Caco-2 (cell line): ENCODE measurements at regions not wholly inside any gene's neighbourhood (a gene's known extent, or its start where the extent isn't known, plus 50 kb on each side); places are given as distances from the start of the nearest gene placed in this dataset.
"Not testable (repeated sequence)": the region's sequence is repeated elsewhere in the genome, so short reads cannot be mapped to it uniquely, and the experiment has no call there.

Experiments
- BruUV-seq: library from RNA; stranded (reverse); fragments of 400-500 nt; replicated peaks from 2 replicates; lab custom pipeline; 2021; lab: Mats Ljungman, UMichigan
- CTCF ChIA-PET: fragments of 300-600 bp; sonication (Branson Sonifier 250); formaldehyde crosslinking; loops from one replicate; lab custom pipeline; 2022; ENCODE audit warnings: antibody characterized with exemption; lab: Charles Lee
- POLR2A ChIA-PET: fragments of 300-600 bp; sonication (Branson Sonifier 250); formaldehyde crosslinking; loops from one replicate; lab custom pipeline; 2022; ENCODE audit warnings: antibody characterized with exemption; lab: Charles Lee
- DNase-seq, 2 experiments: peaks; one replicate each; pipeline versions ENCODE4 v3.0.0 to v3.0.0-alpha.2; 2020 to 2022
- H3K27me3 ChIP-seq: replicated peaks from 2 replicates; pipeline ENCODE4 v1.6.0; 2011; ENCODE audit warnings: low read length; ENCODE audit not compliant: control insufficient read depth, insufficient read depth
- H3K36me3 ChIP-seq: 2 replicates; pipeline ENCODE4 v1.5.1; 2011; ENCODE audit warnings: low read length; ENCODE audit not compliant: control insufficient read depth, insufficient read depth
- H3K4me1 ChIP-seq: fragments of 250-450 bp; sonication (Bioruptor Pico); 2 replicates; pipeline ENCODE4 v1.5.1; 2020; ENCODE audit warnings: mild to moderate bottlenecking
- H3K4me3 ChIP-seq: 2 replicates; pipeline ENCODE4 v1.5.1; 2011; ENCODE audit warnings: low read depth, mild to moderate bottlenecking, control low read depth, low read length
- H3K9me3 ChIP-seq: fragments of 250-450 bp; sonication (Bioruptor Pico); 2 replicates; pipeline ENCODE4 v1.5.1; 2020; ENCODE audit warnings: mild to moderate bottlenecking, moderate library complexity
- H3K27ac Mint-ChIP-seq: one replicate; pipeline ENCODE4 v1.8.0; 2022; ENCODE audit warnings: mixed read lengths; ENCODE audit not compliant: unreplicated experiment
- H3K27me3 Mint-ChIP-seq: one replicate; pipeline ENCODE4 v1.8.0; 2022; ENCODE audit warnings: mixed read lengths; ENCODE audit not compliant: insufficient read depth, unreplicated experiment
- H3K36me3 Mint-ChIP-seq: one replicate; pipeline ENCODE4 v1.8.0; 2022; ENCODE audit warnings: mild to moderate bottlenecking, mixed read lengths; ENCODE audit not compliant: insufficient read depth, unreplicated experiment
- H3K4me1 Mint-ChIP-seq: one replicate; pipeline ENCODE4 v1.8.0; 2022; ENCODE audit warnings: low read depth, mixed read lengths; ENCODE audit not compliant: unreplicated experiment
- H3K4me3 Mint-ChIP-seq: one replicate; pipeline ENCODE4 v1.8.0; 2022; ENCODE audit warnings: mild to moderate bottlenecking, moderate library complexity, mixed read lengths; ENCODE audit not compliant: unreplicated experiment
- H3K9me3 Mint-ChIP-seq: one replicate; pipeline ENCODE4 v1.8.0; 2022; ENCODE audit warnings: mixed read lengths; ENCODE audit not compliant: unreplicated experiment
- intact Hi-C: fragments of 100-400 bp; cut with micrococcal nuclease; formaldehyde crosslinking; loops from one replicate; pipeline ENCODE4 v1.10.0; 2022; ENCODE audit not compliant: unreplicated experiment
- TF ChIP-seq, protein P1 (sequence below), 2 experiments: fragments of 200-600 bp in 1 of 2; IDR thresholded peaks; 1 replicate in 1 of 2; 2 replicates in 1 of 2; pipeline versions ENCODE4 v1.5.1 to v1.8.0; 2011 to 2022; ENCODE audit warnings: antibody characterized with exemption in 1 of 2, control low read depth in 1 of 2, inconsistent platforms in 1 of 2, low read depth in 1 of 2, low read length in 1 of 2, mild to moderate bottlenecking in 1 of 2, moderate library complexity in 1 of 2; ENCODE audit not compliant: insufficient read depth in 1 of 2, severe bottlenecking in 1 of 2, unreplicated experiment in 1 of 2

DNA sequence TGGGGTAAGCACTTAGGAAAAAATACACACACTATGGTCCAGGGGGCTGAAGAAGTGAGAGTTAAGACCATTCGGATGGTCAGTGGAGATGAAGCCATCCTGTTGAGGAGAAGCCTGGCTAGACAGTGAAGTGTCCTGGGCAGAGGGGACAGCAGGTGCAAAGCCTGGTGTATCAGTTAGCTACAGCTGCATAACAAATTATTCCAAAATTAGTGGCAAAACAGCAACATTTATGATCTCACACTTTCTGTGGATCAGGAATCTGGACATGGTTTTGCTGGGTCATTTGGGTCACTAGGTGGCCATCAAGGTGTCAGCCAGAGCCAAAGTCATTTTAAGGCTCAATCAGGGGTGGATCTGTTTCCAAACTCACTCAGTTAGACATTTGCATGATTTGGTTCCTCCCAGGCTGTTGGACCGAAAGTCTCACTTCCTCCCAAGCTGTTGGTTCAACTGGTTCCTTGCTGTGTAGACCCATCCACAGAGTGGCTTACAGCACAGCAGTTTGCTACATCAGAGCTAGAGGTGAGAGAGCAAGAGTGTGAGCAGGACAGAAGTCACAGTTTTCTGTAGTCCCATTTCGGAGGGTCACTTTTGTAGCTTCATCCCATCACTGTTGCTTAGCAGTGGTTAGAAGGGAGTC lies 80.1 kb upstream of the ALX4 start:
- DNase-seq: peak in 1 of 2 experiments; percentile 11
- no peak overlapping the region for H3K4me3 Mint-ChIP-seq
- TF ChIP-seq, protein P1, sequence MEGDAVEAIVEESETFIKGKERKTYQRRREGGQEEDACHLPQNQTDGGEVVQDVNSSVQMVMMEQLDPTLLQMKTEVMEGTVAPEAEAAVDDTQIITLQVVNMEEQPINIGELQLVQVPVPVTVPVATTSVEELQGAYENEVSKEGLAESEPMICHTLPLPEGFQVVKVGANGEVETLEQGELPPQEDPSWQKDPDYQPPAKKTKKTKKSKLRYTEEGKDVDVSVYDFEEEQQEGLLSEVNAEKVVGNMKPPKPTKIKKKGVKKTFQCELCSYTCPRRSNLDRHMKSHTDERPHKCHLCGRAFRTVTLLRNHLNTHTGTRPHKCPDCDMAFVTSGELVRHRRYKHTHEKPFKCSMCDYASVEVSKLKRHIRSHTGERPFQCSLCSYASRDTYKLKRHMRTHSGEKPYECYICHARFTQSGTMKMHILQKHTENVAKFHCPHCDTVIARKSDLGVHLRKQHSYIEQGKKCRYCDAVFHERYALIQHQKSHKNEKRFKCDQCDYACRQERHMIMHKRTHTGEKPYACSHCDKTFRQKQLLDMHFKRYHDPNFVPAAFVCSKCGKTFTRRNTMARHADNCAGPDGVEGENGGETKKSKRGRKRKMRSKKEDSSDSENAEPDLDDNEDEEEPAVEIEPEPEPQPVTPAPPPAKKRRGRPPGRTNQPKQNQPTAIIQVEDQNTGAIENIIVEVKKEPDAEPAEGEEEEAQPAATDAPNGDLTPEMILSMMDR (IDR thresholded peaks at IDR 0.05; ENCODE audit: insufficient read depth in 1 of 2, low read depth in 1 of 2, low read length in 1 of 2, severe bottlenecking in 1 of 2, unreplicated experiment in 1 of 2): no peak
- ChIA-PET CTCF (no interaction called here), POLR2A (no interaction called here)
- no peak overlapping the region for H3K27ac Mint-ChIP-seq
- Histone ChIP-seq H3K36me3 (no peaks in the 10 kb centered on the region), H3K27me3 (no peaks in the 10 kb centered on the region), H3K9me3 (peaks cover 6% of the 10 kb centered on the region), H3K4me1 (no peaks in the 10 kb centered on the region), H3K4me3 (no peak overlapping the region)
- no TSS peak for BruUV-seq
- H3K27me3 Mint-ChIP-seq: peaks cover 21% of the 10 kb centered on the region
- peaks cover 9% of the 10 kb centered on the region for H3K9me3 Mint-ChIP-seq
- intact Hi-C loops: no loop called here
- no peaks in the 10 kb centered on the region for H3K36me3 Mint-ChIP-seq
- no peaks in the 10 kb centered on the region for H3K4me1 Mint-ChIP-seq

DNA sequence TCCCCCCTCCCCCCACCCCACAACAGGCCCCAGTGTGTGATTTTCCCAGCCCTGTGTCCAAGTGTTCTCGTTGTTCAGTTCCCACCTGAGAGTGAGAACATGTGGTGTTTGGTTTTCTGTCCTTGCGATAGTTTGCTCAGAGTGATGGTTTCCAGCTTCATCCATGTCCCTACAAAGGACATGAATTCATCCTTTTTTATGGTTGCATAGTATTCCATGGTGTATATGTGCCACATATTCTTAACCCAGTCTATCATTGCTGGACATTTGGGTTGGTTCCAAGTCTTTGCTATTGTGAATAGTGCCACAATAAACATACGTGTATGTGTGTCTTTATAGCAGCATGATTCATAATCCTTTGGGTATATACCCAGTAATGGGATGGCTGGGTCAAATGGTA lies 81.1 kb upstream of the ALX4 start:
- POLR2A ChIA-PET, H3K4me1 Mint-ChIP-seq: not testable (repeated sequence)
- peaks cover 19% of the 10 kb centered on the region for H3K27me3 Mint-ChIP-seq

DNA sequence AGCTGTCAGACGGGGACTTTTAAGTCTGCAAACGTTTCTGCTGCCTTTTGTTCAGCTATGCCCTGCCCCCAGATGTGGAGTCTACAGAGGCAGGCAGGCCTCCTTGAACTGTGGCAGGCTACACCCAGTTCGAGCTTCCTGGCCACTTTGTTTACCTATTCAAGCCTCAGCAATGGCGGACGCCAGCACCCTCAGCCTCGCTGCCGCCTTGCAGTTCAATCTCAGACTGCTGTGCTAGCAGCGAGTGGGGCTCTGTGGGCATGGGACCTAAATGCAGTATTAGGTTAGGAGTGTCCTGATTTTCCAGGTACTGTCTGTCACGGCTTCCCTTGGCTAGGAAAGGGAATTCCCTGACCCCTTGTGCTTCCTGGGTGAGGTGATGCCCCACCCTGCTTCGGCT lies 86.8 kb upstream of the ALX4 start:
- H3K4me1 ChIP-seq, H3K27ac Mint-ChIP-seq, H3K9me3 Mint-ChIP-seq, CTCF ChIA-PET, H3K4me3 ChIP-seq, H3K36me3 Mint-ChIP-seq, H3K4me3 Mint-ChIP-seq, POLR2A ChIA-PET, BruUV-seq, intact Hi-C loops, H3K9me3 ChIP-seq, H3K36me3 ChIP-seq, H3K27me3 ChIP-seq, H3K4me1 Mint-ChIP-seq: not testable (repeated sequence)
- peaks cover 10% of the 10 kb centered on the region for H3K27me3 Mint-ChIP-seq
- peak in 1 of 2 experiments; percentile 24 for DNase-seq

More for the DNA sequence above, 81.1 kb upstream of the ALX4 start:
- intact Hi-C loops, DNase-seq, H3K4me1 ChIP-seq, H3K9me3 ChIP-seq, H3K9me3 Mint-ChIP-seq, H3K27me3 ChIP-seq, BruUV-seq, H3K36me3 ChIP-seq, H3K27ac Mint-ChIP-seq, H3K4me3 Mint-ChIP-seq, CTCF ChIA-PET, H3K36me3 Mint-ChIP-seq, H3K4me3 ChIP-seq: not testable (repeated sequence)

DNA sequence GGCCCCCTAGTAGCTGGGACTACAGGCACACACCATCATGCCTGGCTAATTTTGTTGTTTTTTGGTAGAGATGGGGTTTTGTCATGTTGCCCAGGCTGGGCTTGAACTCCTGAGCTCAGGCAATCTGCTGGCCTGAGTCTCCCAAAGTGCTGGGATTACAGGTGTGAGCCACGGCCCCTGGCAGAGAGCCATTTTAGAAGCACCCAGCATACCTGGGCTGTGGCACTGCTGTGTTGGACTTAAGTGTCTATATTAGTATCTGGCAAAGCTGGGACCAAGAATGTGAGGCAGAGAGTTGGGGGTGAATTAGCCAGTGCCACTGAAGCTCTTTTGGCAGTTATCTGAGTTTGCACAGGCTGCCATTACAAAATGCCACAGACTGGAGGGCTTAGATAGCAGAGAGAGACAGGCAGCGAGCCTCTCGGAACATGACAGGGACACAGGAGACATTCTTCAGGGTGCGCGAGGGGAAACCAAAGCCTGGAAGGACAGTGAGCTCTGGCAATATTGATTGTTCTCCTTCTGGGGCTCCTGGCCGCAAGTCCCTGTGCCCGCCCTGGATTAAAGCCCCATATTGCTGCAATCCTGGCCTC lies 87.7 kb upstream of the ALX4 start:
- TF ChIP-seq, protein P1 (IDR thresholded peaks at IDR 0.05; ENCODE audit: insufficient read depth in 1 of 2, low read depth in 1 of 2, low read length in 1 of 2, severe bottlenecking in 1 of 2, unreplicated experiment in 1 of 2): no peak
- DNase-seq: peak in 1 of 2 experiments; percentile 12
- Mint-ChIP-seq H3K27ac (no peak overlapping the region), H3K4me1 (no peaks in the 10 kb centered on the region), H3K4me3 (no peak overlapping the region), H3K36me3 (no peaks in the 10 kb centered on the region), H3K27me3 (peaks cover 10% of the 10 kb centered on the region), H3K9me3 (no peaks in the 10 kb centered on the region)
- POLR2A ChIA-PET: no interaction called here
- Histone ChIP-seq H3K36me3 (no peaks in the 10 kb centered on the region), H3K4me1 (no peaks in the 10 kb centered on the region), H3K9me3 (no peaks in the 10 kb centered on the region), H3K4me3 (no peak overlapping the region), H3K27me3 (no peaks in the 10 kb centered on the region)
- CTCF ChIA-PET: no interaction called here
- BruUV-seq: no TSS peak
- intact Hi-C loops: no loop called here
